H1 (cell line): ENCODE measurements at regions not wholly inside any gene's neighbourhood (a gene's known extent, or its start where the extent isn't known, plus 50 kb on each side); places are given as distances from the start of the nearest gene placed in this dataset.
"Not testable (repeated sequence)": the region's sequence is repeated elsewhere in the genome, so short reads cannot be mapped to it uniquely, and the experiment has no call there.

Source experiments
- CTCF ChIA-PET: fragments of 300-600 bp; sonication (Branson Sonifier 250); formaldehyde crosslinking; loops from one replicate; lab custom pipeline; 2021; ENCODE audit not compliant: partially characterized antibody; lab: Charles Lee
- POLR2A ChIA-PET: fragments of 300-600 bp; sonication (Branson Sonifier 250); formaldehyde crosslinking; loops from one replicate; lab custom pipeline; 2021; ENCODE audit warnings: inconsistent platforms; ENCODE audit not compliant: partially characterized antibody; lab: Charles Lee
- DNase-seq, 2 experiments: peaks; one replicate each; pipeline versions ENCODE4 v3.0.0 to v3.0.0-alpha.2; 2010 to 2022; ENCODE audit warnings: low spot score in 2 of 2, low read depth in 1 of 2, mixed read lengths in 1 of 2
- FAIRE-seq: peaks from 2 replicates; lab custom pipeline; 2011; peaks lifted over from hg19 to GRCh38; lab: Jason Lieb, UNC
- H2AFZ ChIP-seq: 2 replicates; pipeline ENCODE4 v1.8.1; 2012; ENCODE audit warnings: low read length, inconsistent platforms
- H2AK5ac ChIP-seq: 2 replicates; pipeline ENCODE4 v1.6.1; 2013; ENCODE audit warnings: low read depth, low read length
- H2BK120ac ChIP-seq: replicated peaks from 2 replicates; pipeline ENCODE3; 2013; ENCODE audit warnings: low read depth, low read length, inconsistent platforms
- H2BK12ac ChIP-seq: 2 replicates; pipeline ENCODE4 v1.6.1; 2013; ENCODE audit warnings: low read depth, low read length
- H2BK15ac ChIP-seq: 2 replicates; pipeline ENCODE4 v1.6.1; 2013; ENCODE audit warnings: low read length
- H2BK20ac ChIP-seq: 2 replicates; pipeline ENCODE4 v1.6.1; 2013; ENCODE audit warnings: low read length
- H2BK5ac ChIP-seq: 2 replicates; pipeline ENCODE4 v1.6.1; 2013; ENCODE audit warnings: low read depth, low read length
- H3K14ac ChIP-seq: 2 replicates; pipeline ENCODE4 v1.6.1; 2013; ENCODE audit warnings: inconsistent platforms; ENCODE audit not compliant: insufficient read length
- H3K18ac ChIP-seq: 2 replicates; pipeline ENCODE4 v1.6.1; 2013; ENCODE audit warnings: low read length; ENCODE audit errors: extremely low read depth
- H3K23ac ChIP-seq: 2 replicates; pipeline ENCODE4 v1.6.1; 2013; ENCODE audit warnings: inconsistent platforms; ENCODE audit not compliant: insufficient read length
- H3K23me2 ChIP-seq: 2 replicates; pipeline ENCODE4 v1.6.1; 2013; ENCODE audit warnings: low read depth, low read length
- H3K27ac ChIP-seq: 2 replicates; pipeline ENCODE4 v1.6.1; 2011; ENCODE audit warnings: low read depth, low read length, inconsistent platforms
- H3K27me3 ChIP-seq, 4 experiments: replicated peaks in 1 of 4; 1 replicate in 1 of 4; 2 replicates in 3 of 4; pipeline versions ENCODE4 v1.6.1 to v1.8.1; 2011 to 2013; ENCODE audit warnings: low read length in 3 of 4, mild to moderate bottlenecking in 3 of 4, inconsistent platforms in 2 of 4, mixed read lengths in 2 of 4, moderate library complexity in 1 of 4; ENCODE audit not compliant: control insufficient read depth in 3 of 4, insufficient read depth in 3 of 4; ENCODE audit errors: extremely low read depth in 1 of 4
- H3K36me3 ChIP-seq, 4 experiments: 2 replicates each; pipeline versions ENCODE4 v1.6.1 to v1.8.1; 2011 to 2013; ENCODE audit warnings: mild to moderate bottlenecking in 4 of 4, low read length in 3 of 4, moderate library complexity in 2 of 4, control low read depth in 1 of 4, inconsistent platforms in 1 of 4; ENCODE audit not compliant: insufficient read depth in 4 of 4, control insufficient read depth in 2 of 4
- H3K4ac ChIP-seq: replicated peaks from 2 replicates; pipeline ENCODE3; 2013; ENCODE audit warnings: low read length, low read depth, mixed read lengths, inconsistent platforms; ENCODE audit not compliant: insufficient read length
- H3K4me1 ChIP-seq, 4 experiments: replicated peaks in 1 of 4; 1 replicate in 1 of 4; 2 replicates in 3 of 4; pipeline versions ENCODE4 v1.6.1 to v1.8.1; 2011 to 2013; ENCODE audit warnings: low read length in 3 of 4, inconsistent platforms in 2 of 4, mixed read lengths in 1 of 4; ENCODE audit not compliant: insufficient read depth in 4 of 4, control insufficient read depth in 3 of 4
- H3K4me2 ChIP-seq, 2 experiments: 2 replicates each; pipeline versions ENCODE4 v1.6.1 to v1.8.1; 2011 to 2013; ENCODE audit warnings: low read depth in 2 of 2, low read length in 2 of 2, control low read depth in 1 of 2, inconsistent platforms in 1 of 2, mild to moderate bottlenecking in 1 of 2; ENCODE audit not compliant: insufficient read depth in 1 of 2
- H3K4me3 ChIP-seq, 4 experiments: fragments of 200-600, 300-600 bp in 1 of 4; sonication (generic), shearing (Covaris generic), sonication (Bioruptor Twin) in 1 of 4; 2 replicates each; pipeline versions ENCODE4 v1.5.1 to v1.8.1; 2011 to 2016; ENCODE audit warnings: low read length in 4 of 4, low read depth in 3 of 4, control low read depth in 2 of 4, inconsistent platforms in 2 of 4, mild to moderate bottlenecking in 2 of 4, mixed read lengths in 1 of 4, moderate library complexity in 1 of 4; ENCODE audit not compliant: insufficient read depth in 2 of 4; ENCODE audit errors: extremely low read depth in 1 of 4
- H3K56ac ChIP-seq: replicated peaks from 2 replicates; pipeline ENCODE3; 2013; ENCODE audit warnings: low read depth, mild to moderate bottlenecking, mixed read lengths, low read length, inconsistent platforms; ENCODE audit not compliant: insufficient read length
- H3K79me1 ChIP-seq: 2 replicates; pipeline ENCODE4 v1.6.1; 2013; ENCODE audit warnings: low read depth, low read length, control low read depth
- H3K79me2 ChIP-seq, 2 experiments: 2 replicates each; pipeline versions ENCODE4 v1.6.1 to v1.8.1; 2012 to 2013; ENCODE audit warnings: low read length in 2 of 2, mild to moderate bottlenecking in 2 of 2, inconsistent platforms in 1 of 2; ENCODE audit not compliant: insufficient read depth in 2 of 2, control insufficient read depth in 1 of 2
- H3K9ac ChIP-seq, 4 experiments: replicated peaks in 1 of 4; 1 replicate in 1 of 4; 2 replicates in 3 of 4; pipeline versions ENCODE4 v1.6.1 to v1.8.1; 2011 to 2013; ENCODE audit warnings: low read depth in 3 of 4, low read length in 3 of 4, control low read depth in 2 of 4, mild to moderate bottlenecking in 2 of 4, moderate library complexity in 2 of 4, inconsistent platforms in 1 of 4; ENCODE audit errors: extremely low read depth in 1 of 4
- H3K9me3 ChIP-seq, 2 experiments: 2 replicates each; pipeline versions ENCODE4 v1.6.1 to v1.8.1; 2012 to 2013; ENCODE audit warnings: mild to moderate bottlenecking in 2 of 2, moderate library complexity in 2 of 2, control low read depth in 1 of 2, inconsistent platforms in 1 of 2, low read depth in 1 of 2, low read length in 1 of 2, mixed read lengths in 1 of 2; ENCODE audit not compliant: insufficient read depth in 2 of 2
- H4K20me1 ChIP-seq, 2 experiments: replicated peaks in 1 of 2; 2 replicates each; pipeline versions ENCODE3 to v1.8.1; 2011 to 2013; ENCODE audit warnings: inconsistent platforms in 2 of 2, low read length in 2 of 2, mild to moderate bottlenecking in 1 of 2; ENCODE audit not compliant: insufficient read depth in 2 of 2, control insufficient read depth in 1 of 2
- H4K5ac ChIP-seq: 2 replicates; pipeline ENCODE4 v1.6.1; 2013; ENCODE audit warnings: low read length, low read depth, mixed read lengths, inconsistent platforms; ENCODE audit not compliant: insufficient read length
- H4K8ac ChIP-seq: 2 replicates; pipeline ENCODE4 v1.8.0; 2013; ENCODE audit warnings: mild to moderate bottlenecking, moderate library complexity, low read length, inconsistent platforms; ENCODE audit not compliant: insufficient read depth; ENCODE audit errors: extremely low read depth
- H4K91ac ChIP-seq: replicated peaks from 2 replicates; pipeline ENCODE3; 2013; ENCODE audit warnings: low read length, mixed read lengths, inconsistent platforms; ENCODE audit not compliant: insufficient read length
- CBX8 ChIP-seq: fragments of 300-800, 300-1000 bp; sonication (generic); IDR thresholded peaks from 2 replicates; pipeline ENCODE4 v1.7.1; 2016; ENCODE audit warnings: low read depth, low read length, borderline replicate concordance
- NANOG ChIP-seq: IDR thresholded peaks from 2 replicates; pipeline ENCODE4 v1.6.1; 2011; ENCODE audit warnings: low read length, low read depth, mild to moderate bottlenecking, inconsistent platforms; ENCODE audit not compliant: insufficient read depth, poor library complexity, severe bottlenecking
- WGBS, 2 experiments: shearing (Covaris generic) in 1 of 2; methylation state at CpG; one replicate each; pipeline versions ENCODE4 v1.1.6 to v1.1.7; 2013 to 2015; ENCODE audit warnings: low lambda C conversion rate in 2 of 2, mixed read lengths in 2 of 2, inconsistent platforms in 1 of 2, low coverage in 1 of 2, missing lambda C conversion rate in 1 of 2; ENCODE audit not compliant: insufficient replicate concordance in 2 of 2, insufficient coverage in 1 of 2, insufficient read length in 1 of 2; ENCODE audit errors: extremely low coverage in 1 of 2, missing lambda C conversion rate in 1 of 2; 5-methylcytosine and 5-hydroxymethylcytosine counted together

- TF ChIP-seq CBX8 (no peak), NANOG (no peak)
Observed at GRCh38 chr7:63376873-63377272, 621.8 kb upstream of the ZNF722 start (continued).

GRCh38 chr7:63394139-63394538 lies 604.5 kb upstream of the ZNF722 start:
- H2BK12ac ChIP-seq, H2BK120ac ChIP-seq, H3K27me3 ChIP-seq, CTCF ChIA-PET, H3K4ac ChIP-seq, H3K4me1 ChIP-seq, H3K56ac ChIP-seq, POLR2A ChIA-PET, H3K23me2 ChIP-seq, H3K79me2 ChIP-seq, H2BK15ac ChIP-seq, H3K27ac ChIP-seq, H2AFZ ChIP-seq, H3K9me3 ChIP-seq, H2AK5ac ChIP-seq, FAIRE-seq, H3K4me3 ChIP-seq, H2BK5ac ChIP-seq, H4K8ac ChIP-seq, H3K4me2 ChIP-seq, H2BK20ac ChIP-seq, H3K36me3 ChIP-seq, H4K5ac ChIP-seq, H3K9ac ChIP-seq, H3K18ac ChIP-seq, DNase-seq, H3K14ac ChIP-seq, H4K20me1 ChIP-seq, H4K91ac ChIP-seq, H3K79me1 ChIP-seq, H3K23ac ChIP-seq: not testable (repeated sequence)
- no CpG with 5 or more reads among the region's 25 CpGs for WGBS, 2 experiments
